Activated T-cell treated with anti-CD3 and anti-CD28 coated beads, Interleukin-2, amount 50 U/mL, for 72 hours (primary cell): ENCODE measurements at regions not wholly inside any gene's neighbourhood (a gene's known extent, or its start where the extent isn't known, plus 50 kb on each side); places are given as distances from the start of the nearest gene placed in this dataset.

Experiments used
- ATAC-seq, 2 donors: fragments of 150-1000 bp; cut with Tn5 transposase; replicated peaks in 1 of 2; 2 replicates each; pipeline ENCODE4 v1.10.0; 2021; ENCODE audit warnings: moderate library complexity in 2 of 2, mild to moderate bottlenecking in 1 of 2
- DNase-seq, 2 donors: peaks; one replicate each; pipeline ENCODE4 v3.0.0; 2021 to 2022; ENCODE audit warnings: mixed read lengths in 1 of 2
- H3K27ac Mint-ChIP-seq: one replicate; pipeline ENCODE4 v1.8.0; 2022; ENCODE audit warnings: mild to moderate bottlenecking, moderate library complexity, mixed read lengths
- H3K27me3 Mint-ChIP-seq: one replicate; pipeline ENCODE4 v1.8.0; 2022; ENCODE audit warnings: low read depth, mixed read lengths
- H3K36me3 Mint-ChIP-seq, 2 donors: one replicate each; pipeline ENCODE4 v1.8.0; 2022; ENCODE audit warnings: mixed read lengths in 2 of 2, mild to moderate bottlenecking in 1 of 2; ENCODE audit not compliant: insufficient read depth in 2 of 2
- H3K4me1 Mint-ChIP-seq: one replicate; pipeline ENCODE4 v1.8.0; 2022; ENCODE audit warnings: low read depth, mixed read lengths
- H3K4me3 Mint-ChIP-seq, 2 donors: one replicate each; pipeline ENCODE4 v1.8.0; 2022; ENCODE audit warnings: mild to moderate bottlenecking in 2 of 2, mixed read lengths in 2 of 2, moderate library complexity in 2 of 2
- H3K9me3 Mint-ChIP-seq, 2 donors: one replicate each; pipeline ENCODE4 v1.8.0; 2022; ENCODE audit warnings: mixed read lengths in 2 of 2

DNA sequence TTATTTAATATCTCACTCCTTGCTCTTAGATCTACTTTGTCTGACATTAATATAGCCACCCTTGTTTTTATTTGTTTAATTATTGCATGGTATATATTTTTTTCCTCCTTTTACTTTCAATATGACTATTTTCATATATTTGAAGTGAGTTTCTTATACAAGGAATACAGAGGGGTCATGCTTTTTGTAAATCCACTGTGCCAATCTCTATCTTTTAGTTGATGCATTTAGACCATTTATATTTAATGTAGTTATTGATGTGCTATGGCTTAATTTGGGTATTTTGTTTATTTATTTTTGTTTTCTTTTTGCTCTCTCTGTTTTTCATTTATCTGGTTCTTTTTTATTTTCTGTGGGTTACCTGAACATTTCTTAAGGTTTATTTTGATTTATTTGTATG lies 750.6 kb downstream of the TMEM182 start:
- peaks cover 0 to 2% of the 10 kb centered on the region in 2 donors for H3K36me3 Mint-ChIP-seq
- DNase-seq (no peak), ATAC-seq (no peak)
- H3K27ac Mint-ChIP-seq: no peak overlapping the region
- peaks cover 7 to 8% of the 10 kb centered on the region in 2 donors for H3K9me3 Mint-ChIP-seq
- no peaks in the 10 kb centered on the region for H3K4me1 Mint-ChIP-seq
- no peak overlapping the region for H3K4me3 Mint-ChIP-seq
- H3K27me3 Mint-ChIP-seq: no peaks in the 10 kb centered on the region

DNA sequence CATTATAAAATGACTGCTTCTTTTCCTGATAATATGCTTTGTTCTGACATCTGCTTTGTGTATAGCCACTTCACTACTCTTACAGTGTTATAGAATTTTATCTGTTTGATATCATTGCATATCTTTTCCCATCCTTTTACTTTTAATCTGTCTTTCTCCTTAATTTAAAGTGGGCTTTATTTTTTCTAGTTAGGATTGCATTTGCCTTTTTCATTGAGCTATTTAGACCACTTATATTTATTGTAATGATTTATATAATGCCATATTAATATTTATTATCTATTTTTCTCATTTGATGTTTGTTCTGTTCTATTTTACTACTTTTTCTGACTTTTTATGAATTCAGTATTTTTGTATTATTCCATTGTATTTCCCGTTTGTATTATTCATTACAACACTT lies 758.7 kb downstream of the TMEM182 start:
- Mint-ChIP-seq H3K4me1 (no peaks in the 10 kb centered on the region), H3K36me3 (no peaks in the 10 kb centered on the region), H3K4me3 (no peak overlapping the region), H3K9me3 (peaks cover 2 to 6% of the 10 kb centered on the region in 2 donors), H3K27ac (no peak overlapping the region), H3K27me3 (no peaks in the 10 kb centered on the region)
- ATAC-seq: no peak
- DNase-seq: no peak

DNA sequence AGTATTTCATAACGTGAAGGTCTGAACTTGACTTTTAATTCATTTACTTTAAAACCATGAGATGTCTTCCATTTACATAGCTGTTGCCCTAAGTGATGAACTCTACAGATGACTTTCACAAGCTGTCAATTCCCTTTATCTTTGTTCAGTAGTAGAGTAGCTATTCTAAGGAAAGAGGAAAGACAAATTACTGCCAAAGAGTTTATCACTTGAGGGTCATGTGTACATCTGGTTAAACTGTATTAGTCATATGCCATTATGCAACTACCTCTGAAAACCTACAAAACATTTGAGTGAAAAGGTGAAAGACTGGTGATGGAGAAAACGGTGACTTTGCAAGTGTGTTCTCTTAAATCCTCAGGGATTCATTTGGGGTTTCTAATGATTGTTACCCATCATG lies 763.9 kb downstream of the TMEM182 start:
- H3K9me3 Mint-ChIP-seq: peaks cover 2 to 6% of the 10 kb centered on the region in 2 donors
- ATAC-seq (no peak), DNase-seq (no peak)
- no peaks in the 10 kb centered on the region for H3K4me1 Mint-ChIP-seq
- H3K4me3 Mint-ChIP-seq: no peak overlapping the region
- H3K27me3 Mint-ChIP-seq: no peaks in the 10 kb centered on the region
- no peaks in the 10 kb centered on the region for H3K36me3 Mint-ChIP-seq
- H3K27ac Mint-ChIP-seq: no peak overlapping the region

DNA sequence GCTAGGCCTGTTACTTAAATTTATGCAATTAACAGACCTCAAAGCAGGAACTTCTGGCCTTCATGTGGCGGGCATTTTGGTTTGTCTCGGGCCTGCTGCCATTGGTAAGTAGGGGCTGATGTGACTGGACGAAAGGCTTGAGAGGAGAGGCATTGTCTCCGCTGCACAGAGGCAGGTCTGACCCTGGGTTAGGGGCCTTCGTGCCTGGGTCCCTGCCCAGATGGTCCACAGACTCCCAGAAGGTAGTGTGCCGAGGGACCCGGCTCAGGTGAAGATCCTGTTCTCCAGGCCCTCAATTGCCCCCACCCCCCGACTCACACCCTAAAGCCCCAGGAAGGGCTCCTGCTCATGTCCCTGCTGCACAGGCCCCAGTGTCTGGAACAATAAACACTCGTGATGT lies 764.9 kb downstream of the TMEM182 start:
- ATAC-seq (no peak), DNase-seq (no peak)
- Mint-ChIP-seq H3K36me3 (no peaks in the 10 kb centered on the region), H3K4me1 (no peaks in the 10 kb centered on the region), H3K27ac (no peak overlapping the region), H3K4me3 (no peak overlapping the region), H3K9me3 (peaks cover 2 to 6% of the 10 kb centered on the region in 2 donors), H3K27me3 (no peaks in the 10 kb centered on the region)

DNA sequence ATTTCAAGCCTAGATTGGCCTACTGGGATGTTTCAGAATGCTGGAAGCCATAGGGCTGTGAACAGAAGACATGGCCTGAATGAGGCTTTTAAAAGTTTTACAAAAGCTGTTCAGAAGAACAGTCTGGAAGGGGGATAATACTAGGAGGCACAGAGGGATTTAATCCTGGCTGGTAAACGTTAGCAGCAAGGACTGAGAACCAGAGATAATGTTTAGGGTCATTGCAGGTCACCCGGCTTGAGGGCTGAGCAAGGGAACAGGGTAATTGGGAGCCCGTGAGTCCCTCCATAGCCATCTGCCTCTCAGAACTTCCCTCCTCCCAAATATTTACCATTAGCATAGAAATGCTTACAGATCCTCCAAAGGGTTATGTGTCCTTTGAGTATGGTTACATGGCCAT lies 765.4 kb downstream of the TMEM182 start:
- H3K9me3 Mint-ChIP-seq: peaks cover 2 to 6% of the 10 kb centered on the region in 2 donors
- no peaks in the 10 kb centered on the region for H3K4me1 Mint-ChIP-seq
- H3K4me3 Mint-ChIP-seq: no peak overlapping the region
- no peak for ATAC-seq
- H3K27me3 Mint-ChIP-seq: no peaks in the 10 kb centered on the region
- no peak overlapping the region for H3K27ac Mint-ChIP-seq
- DNase-seq: no peak
- no peaks in the 10 kb centered on the region for H3K36me3 Mint-ChIP-seq

DNA sequence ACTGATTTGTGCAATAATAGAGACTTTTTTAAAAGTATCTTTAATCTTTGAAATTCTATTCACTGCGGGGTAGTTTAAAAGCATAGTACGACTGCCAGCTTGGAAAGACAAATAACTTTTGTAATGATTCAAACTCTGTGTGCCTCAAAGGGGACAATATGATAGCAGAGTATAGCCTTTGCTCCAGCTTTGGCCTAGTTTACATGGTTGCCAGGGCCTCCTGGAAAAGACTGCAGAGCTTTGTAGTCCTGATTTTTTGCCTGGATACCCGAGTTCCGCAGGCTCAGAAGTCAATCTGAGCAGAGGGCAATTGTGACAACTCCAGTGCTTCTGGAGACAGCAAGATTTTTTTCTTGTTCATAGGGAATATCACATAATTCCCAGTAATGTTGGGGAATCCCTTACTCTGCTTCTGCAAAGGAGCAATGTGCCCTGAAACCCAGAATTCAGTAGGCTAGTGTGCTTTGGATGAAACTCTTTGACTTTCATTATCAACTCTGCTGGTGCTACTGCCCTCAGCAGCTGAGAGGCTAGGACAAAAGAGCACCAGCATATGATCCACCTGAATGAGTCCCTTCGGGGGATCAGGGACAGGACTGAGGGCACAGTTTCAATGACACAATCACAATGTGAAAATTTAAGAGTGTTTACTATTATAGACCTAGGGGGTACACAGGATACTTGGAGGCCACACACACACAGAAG lies 768.1 kb downstream of the TMEM182 start:
- Mint-ChIP-seq H3K9me3 (peaks cover 0 to 2% of the 10 kb centered on the region in 2 donors), H3K4me1 (no peaks in the 10 kb centered on the region), H3K4me3 (no peak overlapping the region), H3K36me3 (no peaks in the 10 kb centered on the region), H3K27ac (no peak overlapping the region), H3K27me3 (no peaks in the 10 kb centered on the region)
- no peak for DNase-seq
- no peak for ATAC-seq

DNA sequence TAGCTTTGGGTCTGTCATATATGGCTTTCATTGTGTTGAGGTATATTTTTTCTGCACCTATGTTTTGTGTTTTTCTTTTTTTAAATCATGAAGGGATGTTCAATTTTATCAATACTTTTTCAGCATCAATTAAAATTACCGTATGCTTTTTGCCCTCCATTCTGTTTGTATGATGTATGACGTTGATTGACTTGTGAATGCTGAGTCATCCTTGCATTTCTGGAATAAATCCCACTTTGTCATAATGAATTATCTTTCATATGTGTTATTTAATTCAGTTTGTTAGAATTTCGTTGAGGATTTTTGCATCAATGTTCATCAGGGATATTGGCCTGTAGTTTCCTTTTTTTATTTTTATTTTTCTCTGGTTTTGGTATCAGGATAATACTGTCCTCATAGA lies 790.9 kb downstream of the TMEM182 start:
- no peak for ATAC-seq
- no peak overlapping the region for H3K4me3 Mint-ChIP-seq
- H3K27ac Mint-ChIP-seq: no peak overlapping the region
- peaks cover 1 to 2% of the 10 kb centered on the region in 2 donors for H3K36me3 Mint-ChIP-seq
- H3K4me1 Mint-ChIP-seq: no peaks in the 10 kb centered on the region
- peaks cover 3 to 14% of the 10 kb centered on the region in 2 donors for H3K9me3 Mint-ChIP-seq
- H3K27me3 Mint-ChIP-seq: no peaks in the 10 kb centered on the region
- no peak for DNase-seq

DNA sequence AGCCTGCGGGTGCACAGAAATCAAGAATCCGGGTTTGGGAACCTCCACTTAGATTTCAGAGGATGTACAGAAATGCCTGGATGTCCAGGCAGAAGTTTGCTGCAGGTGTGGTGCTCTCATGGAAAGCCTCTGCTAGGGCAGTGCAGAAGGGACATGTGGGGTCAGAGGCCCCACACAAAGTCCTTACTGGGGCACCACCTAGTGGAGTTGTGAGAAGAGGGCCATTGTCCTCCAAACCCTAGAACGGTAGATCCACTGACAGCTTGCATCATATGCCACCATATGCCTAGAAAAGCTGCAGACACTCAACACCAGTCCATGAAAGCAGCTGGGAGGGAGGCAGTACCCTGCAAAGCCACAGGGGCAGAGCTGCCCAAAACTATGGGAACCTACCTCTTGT lies 833.0 kb downstream of the TMEM182 start:
- DNase-seq (no peak), ATAC-seq (no peak)
- H3K27me3 Mint-ChIP-seq: no peaks in the 10 kb centered on the region
- H3K4me1 Mint-ChIP-seq: no peaks in the 10 kb centered on the region
- no peak overlapping the region for H3K4me3 Mint-ChIP-seq
- peaks cover 16 to 24% of the 10 kb centered on the region in 2 donors for H3K9me3 Mint-ChIP-seq
- H3K36me3 Mint-ChIP-seq: peaks cover 2 to 3% of the 10 kb centered on the region in 2 donors
- no peak overlapping the region for H3K27ac Mint-ChIP-seq

DNA sequence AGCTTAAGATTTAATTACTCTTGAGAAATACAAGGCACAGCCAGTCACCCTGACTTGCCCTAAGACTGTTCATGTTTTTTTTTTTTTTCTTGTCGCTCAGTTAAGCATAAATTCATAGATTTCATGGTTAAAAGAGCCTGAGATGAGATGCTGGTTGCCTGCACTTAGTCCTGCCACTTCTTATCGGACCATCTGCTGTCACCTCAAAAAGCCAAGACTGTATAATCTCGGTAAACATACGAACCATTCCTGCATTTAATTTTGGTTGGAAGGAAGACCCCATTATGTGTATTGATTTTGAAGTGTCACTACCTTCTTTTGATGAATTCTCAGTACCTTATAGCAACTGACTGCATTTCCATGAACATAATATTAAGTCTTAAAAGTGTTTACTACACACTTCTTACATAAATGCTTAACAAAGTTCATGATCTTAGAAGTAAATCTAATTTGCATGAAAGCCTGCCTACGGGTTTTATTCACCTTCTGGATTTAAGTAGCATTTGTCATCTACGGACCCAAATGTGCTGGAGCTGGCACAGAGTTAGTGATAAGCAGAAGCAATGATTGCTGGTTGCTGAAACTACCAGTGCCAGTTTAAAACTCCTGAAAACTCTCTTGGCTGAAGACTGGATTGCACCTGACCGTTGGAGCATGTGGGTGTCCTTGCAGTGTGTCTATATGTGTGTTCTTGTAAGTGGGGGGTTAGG lies 843.4 kb downstream of the TMEM182 start:
- Mint-ChIP-seq H3K4me3 (no peak overlapping the region), H3K4me1 (no peaks in the 10 kb centered on the region), H3K27me3 (no peaks in the 10 kb centered on the region), H3K36me3 (no peaks in the 10 kb centered on the region), H3K27ac (no peak overlapping the region), H3K9me3 (peaks cover 0 to 3% of the 10 kb centered on the region in 2 donors)
- no peak for ATAC-seq
- DNase-seq: no peak

DNA sequence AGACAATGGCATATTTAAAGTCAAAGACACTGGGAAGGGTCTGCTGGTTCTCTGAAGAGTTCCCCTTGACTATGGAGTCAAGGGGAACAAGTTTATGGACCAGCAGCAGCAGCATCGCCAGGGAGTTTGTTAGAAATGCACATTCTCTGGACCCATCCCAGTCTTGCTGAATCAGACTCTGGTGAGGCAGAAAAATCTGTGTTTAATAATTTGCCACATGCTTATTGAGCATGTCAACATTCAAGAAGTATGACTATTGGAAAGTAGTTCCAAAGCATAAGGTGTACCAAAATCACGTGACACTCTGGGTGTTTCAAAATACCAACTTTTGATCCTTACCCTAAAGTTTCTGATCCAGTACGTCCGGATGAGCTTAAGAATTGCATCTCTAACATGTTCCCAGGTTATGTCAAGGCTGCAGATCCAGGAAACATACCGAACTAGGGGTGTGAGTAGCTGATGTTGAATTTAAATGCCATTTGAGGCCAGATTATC lies 853.8 kb downstream of the TMEM182 start:
- H3K9me3 Mint-ChIP-seq: peaks cover 3 to 14% of the 10 kb centered on the region in 2 donors
- no peak overlapping the region for H3K27ac Mint-ChIP-seq
- ATAC-seq (no peak), DNase-seq (no peak)
- no peaks in the 10 kb centered on the region for H3K4me1 Mint-ChIP-seq
- H3K27me3 Mint-ChIP-seq: no peaks in the 10 kb centered on the region
- H3K4me3 Mint-ChIP-seq: no peak overlapping the region
- H3K36me3 Mint-ChIP-seq: no peaks in the 10 kb centered on the region

DNA sequence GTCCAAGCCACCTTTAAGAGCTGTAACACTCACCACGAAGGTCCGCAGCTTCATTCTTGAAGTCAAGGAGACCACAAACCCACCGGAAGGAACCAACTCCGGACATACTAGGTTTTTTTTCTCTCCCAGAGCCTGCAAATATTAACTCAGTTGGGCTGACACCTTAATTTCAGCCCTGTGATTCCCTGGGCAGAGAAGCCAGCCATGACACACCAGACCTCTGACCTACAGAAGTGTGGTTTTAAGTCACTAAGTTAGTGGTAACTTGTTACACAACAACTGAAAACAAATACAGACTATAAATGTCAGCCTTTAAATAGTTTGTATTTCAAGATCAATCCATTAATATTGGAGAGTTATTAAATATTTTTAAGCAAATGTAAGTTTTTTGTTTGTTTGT lies 855.1 kb downstream of the TMEM182 start:
- no peaks in the 10 kb centered on the region for H3K36me3 Mint-ChIP-seq
- DNase-seq: no peak
- H3K9me3 Mint-ChIP-seq: peaks cover 4 to 14% of the 10 kb centered on the region in 2 donors
- no peak for ATAC-seq
- H3K27ac Mint-ChIP-seq: no peak overlapping the region
- no peak overlapping the region for H3K4me3 Mint-ChIP-seq
- no peaks in the 10 kb centered on the region for H3K4me1 Mint-ChIP-seq
- H3K27me3 Mint-ChIP-seq: no peaks in the 10 kb centered on the region

DNA sequence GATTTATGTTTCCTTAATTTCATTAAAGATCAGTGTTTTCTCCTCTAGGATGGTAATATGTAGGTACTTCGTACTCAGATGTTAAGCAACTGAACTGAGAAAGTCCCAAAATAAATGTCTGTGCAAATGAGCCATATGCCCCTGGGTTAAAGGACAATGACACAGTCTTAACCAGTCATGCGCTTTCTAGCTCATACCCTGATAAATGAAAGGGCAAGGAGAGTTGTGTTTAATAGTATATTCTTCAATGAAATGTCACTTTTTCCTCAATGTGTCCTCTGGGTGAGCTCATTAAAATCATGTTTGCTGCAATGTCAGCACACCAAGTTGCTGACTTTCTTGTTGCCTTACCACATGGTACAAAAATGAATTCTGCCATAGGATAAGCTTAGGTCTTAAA lies 856.3 kb downstream of the TMEM182 start:
- Mint-ChIP-seq H3K9me3 (peaks cover 6 to 12% of the 10 kb centered on the region in 2 donors), H3K4me3 (no peak overlapping the region), H3K4me1 (no peaks in the 10 kb centered on the region), H3K36me3 (no peaks in the 10 kb centered on the region), H3K27me3 (no peaks in the 10 kb centered on the region), H3K27ac (no peak overlapping the region)
- no peak for DNase-seq
- ATAC-seq: no peak

DNA sequence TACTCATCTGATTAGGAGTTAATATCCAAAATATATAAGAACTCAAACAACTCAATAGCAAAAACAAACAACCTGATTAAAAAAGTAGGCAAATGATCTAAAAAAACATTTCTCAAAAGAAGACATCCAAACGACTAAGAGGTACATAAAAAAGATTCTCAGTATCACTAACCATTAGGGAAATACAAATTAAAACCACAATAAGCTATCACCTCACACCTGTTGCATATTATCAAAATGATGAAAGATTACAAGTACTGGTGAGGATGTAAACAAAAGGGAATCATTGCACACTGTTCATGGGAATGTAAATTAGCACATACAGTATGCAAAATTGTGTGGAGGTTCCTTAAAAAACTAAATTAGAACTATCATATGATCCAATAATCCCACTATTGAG lies 865.5 kb downstream of the TMEM182 start:
- peaks cover 9 to 12% of the 10 kb centered on the region in 2 donors for H3K9me3 Mint-ChIP-seq
- no peaks in the 10 kb centered on the region for H3K27me3 Mint-ChIP-seq
- no peak overlapping the region for H3K4me3 Mint-ChIP-seq
- no peak overlapping the region for H3K27ac Mint-ChIP-seq
- no peak for DNase-seq
- H3K4me1 Mint-ChIP-seq: no peaks in the 10 kb centered on the region
- no peak for ATAC-seq
- H3K36me3 Mint-ChIP-seq: no peaks in the 10 kb centered on the region
